ENCODE measurements at regions not wholly inside any gene's neighbourhood (a gene's known extent, or its start where the extent isn't known, plus 50 kb on each side); places are given as distances from the start of the nearest gene placed in this dataset.

- TF ChIP-seq CTCF (IDR thresholded peaks at IDR 0.05) = no peak
- TF ChIP-seq POLR2A (IDR thresholded peaks at IDR 0.05) = no peak
Observed at GRCh38 chr6:78150425-78150824, 497.6 kb downstream of the MEI4 start.

Measured in adrenal gland (tissue), 5 donors.